ENCODE measurements at regions not wholly inside any gene's neighbourhood (a gene's known extent, or its start where the extent isn't known, plus 50 kb on each side); places are given as distances from the start of the nearest gene placed in this dataset.

GRCh38 chr5:68960961-68961360 lies 132.9 kb upstream of the SLC30A5 start:
- TF ChIP-seq, protein P1, sequence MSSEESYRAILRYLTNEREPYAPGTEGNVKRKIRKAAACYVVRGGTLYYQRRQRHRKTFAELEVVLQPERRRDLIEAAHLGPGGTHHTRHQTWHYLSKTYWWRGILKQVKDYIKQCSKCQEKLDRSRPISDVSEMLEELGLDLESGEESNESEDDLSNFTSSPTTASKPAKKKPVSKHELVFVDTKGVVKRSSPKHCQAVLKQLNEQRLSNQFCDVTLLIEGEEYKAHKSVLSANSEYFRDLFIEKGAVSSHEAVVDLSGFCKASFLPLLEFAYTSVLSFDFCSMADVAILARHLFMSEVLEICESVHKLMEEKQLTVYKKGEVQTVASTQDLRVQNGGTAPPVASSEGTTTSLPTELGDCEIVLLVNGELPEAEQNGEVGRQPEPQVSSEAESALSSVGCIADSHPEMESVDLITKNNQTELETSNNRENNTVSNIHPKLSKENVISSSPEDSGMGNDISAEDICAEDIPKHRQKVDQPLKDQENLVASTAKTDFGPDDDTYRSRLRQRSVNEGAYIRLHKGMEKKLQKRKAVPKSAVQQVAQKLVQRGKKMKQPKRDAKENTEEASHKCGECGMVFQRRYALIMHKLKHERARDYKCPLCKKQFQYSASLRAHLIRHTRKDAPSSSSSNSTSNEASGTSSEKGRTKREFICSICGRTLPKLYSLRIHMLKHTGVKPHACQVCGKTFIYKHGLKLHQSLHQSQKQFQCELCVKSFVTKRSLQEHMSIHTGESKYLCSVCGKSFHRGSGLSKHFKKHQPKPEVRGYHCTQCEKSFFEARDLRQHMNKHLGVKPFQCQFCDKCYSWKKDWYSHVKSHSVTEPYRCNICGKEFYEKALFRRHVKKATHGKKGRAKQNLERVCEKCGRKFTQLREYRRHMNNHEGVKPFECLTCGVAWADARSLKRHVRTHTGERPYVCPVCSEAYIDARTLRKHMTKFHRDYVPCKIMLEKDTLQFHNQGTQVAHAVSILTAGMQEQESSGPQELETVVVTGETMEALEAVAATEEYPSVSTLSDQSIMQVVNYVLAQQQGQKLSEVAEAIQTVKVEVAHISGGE (CRISPR knock-in tag; IDR thresholded peaks at IDR 0.05) = no peak
- TF ChIP-seq, protein P2, sequence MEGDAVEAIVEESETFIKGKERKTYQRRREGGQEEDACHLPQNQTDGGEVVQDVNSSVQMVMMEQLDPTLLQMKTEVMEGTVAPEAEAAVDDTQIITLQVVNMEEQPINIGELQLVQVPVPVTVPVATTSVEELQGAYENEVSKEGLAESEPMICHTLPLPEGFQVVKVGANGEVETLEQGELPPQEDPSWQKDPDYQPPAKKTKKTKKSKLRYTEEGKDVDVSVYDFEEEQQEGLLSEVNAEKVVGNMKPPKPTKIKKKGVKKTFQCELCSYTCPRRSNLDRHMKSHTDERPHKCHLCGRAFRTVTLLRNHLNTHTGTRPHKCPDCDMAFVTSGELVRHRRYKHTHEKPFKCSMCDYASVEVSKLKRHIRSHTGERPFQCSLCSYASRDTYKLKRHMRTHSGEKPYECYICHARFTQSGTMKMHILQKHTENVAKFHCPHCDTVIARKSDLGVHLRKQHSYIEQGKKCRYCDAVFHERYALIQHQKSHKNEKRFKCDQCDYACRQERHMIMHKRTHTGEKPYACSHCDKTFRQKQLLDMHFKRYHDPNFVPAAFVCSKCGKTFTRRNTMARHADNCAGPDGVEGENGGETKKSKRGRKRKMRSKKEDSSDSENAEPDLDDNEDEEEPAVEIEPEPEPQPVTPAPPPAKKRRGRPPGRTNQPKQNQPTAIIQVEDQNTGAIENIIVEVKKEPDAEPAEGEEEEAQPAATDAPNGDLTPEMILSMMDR (IDR thresholded peaks at IDR 0.05 in 2 of 3, conservative IDR thresholded peaks at IDR 0.05 in 1 of 3; ENCODE audit: insufficient read depth in 2 of 3, low read depth in 1 of 3, low read length in 3 of 3) = no peak
- TF ChIP-seq ZNF12 (CRISPR knock-in tag; IDR thresholded peaks at IDR 0.05) = no peak
- no peak for TF ChIP-seq ZBTB2 (IDR thresholded peaks at IDR 0.05)
- TF ChIP-seq ZNF3 (CRISPR knock-in tag; IDR thresholded peaks at IDR 0.05) = no peak
- no peak for TF ChIP-seq POLR2A (conservative IDR thresholded peaks at IDR 0.05)
- no peak for TF ChIP-seq ZNF274 (IDR thresholded peaks at IDR 0.05; ENCODE audit: borderline replicate concordance, low read depth, low read length)
- TF ChIP-seq ZNF766 (CRISPR knock-in tag; conservative IDR thresholded peaks at IDR 0.05) = no peak
- no peak for TF ChIP-seq CREB1 (IDR thresholded peaks at IDR 0.05)
- no peak for TF ChIP-seq CREB1 (CRISPR knock-in tag; IDR thresholded peaks at IDR 0.05)

Data from K562 (cell line).